Breast epithelium (tissue), 4 donors: ENCODE measurements at regions not wholly inside any gene's neighbourhood (a gene's known extent, or its start where the extent isn't known, plus 50 kb on each side); places are given as distances from the start of the nearest gene placed in this dataset.

ENCODE experiments used
- DNase-seq, 2 donors: peaks; one replicate each; pipeline ENCODE4 v3.0.0-alpha.2; 2019; ENCODE audit warnings: low spot score in 2 of 2
- H3K27ac ChIP-seq, 2 donors: fragments of 200-600 bp; sonication (generic) in 1 of 2; one replicate each; pipeline ENCODE4 v1.5.1; 2016 to 2019; ENCODE audit warnings: mild to moderate bottlenecking in 1 of 2
- H3K27me3 ChIP-seq, 2 donors: fragments of 200-600 bp; sonication (generic) in 1 of 2; one replicate each; pipeline versions ENCODE4 v1.5.1 to v1.6.0; 2017 to 2019; ENCODE audit warnings: control low read depth in 1 of 2, mild to moderate bottlenecking in 1 of 2
- H3K36me3 ChIP-seq: fragments of 200-600 bp; one replicate; pipeline ENCODE4 v1.5.1; 2019
- H3K4me1 ChIP-seq, 2 donors: fragments of 200-600 bp; sonication (generic); one replicate each; pipeline ENCODE4 v1.5.1; 2016 to 2019; ENCODE audit warnings: control low read depth in 1 of 2
- H3K4me3 ChIP-seq, 3 donors: fragments of 200-600 bp; sonication (generic); 1 replicate in 2 of 3; 2 replicates in 1 of 3; pipeline ENCODE4 v1.5.1; 2016 to 2019; ENCODE audit warnings: mild to moderate bottlenecking in 3 of 3, moderate library complexity in 2 of 3
- H3K9me3 ChIP-seq, 2 donors: fragments of 200-600 bp; sonication (generic) in 1 of 2; one replicate each; pipeline ENCODE4 v1.5.1; 2016 to 2019; ENCODE audit warnings: control low read depth in 1 of 2
- CTCF ChIP-seq, 3 donors: fragments of 450-650 bp; IDR thresholded peaks; one replicate each; pipeline ENCODE4 v1.5.1; 2016 to 2017; ENCODE audit warnings: antibody characterized with exemption in 3 of 3, mild to moderate bottlenecking in 3 of 3, moderate library complexity in 3 of 3
- POLR2A ChIP-seq: fragments of 450-650 bp; IDR thresholded peaks from one replicate; pipeline ENCODE4 v1.6.1; 2016; ENCODE audit warnings: antibody characterized with exemption, mild to moderate bottlenecking, moderate library complexity
- POLR2AphosphoS5 ChIP-seq, 3 donors: sonication (generic); formaldehyde crosslinking; IDR thresholded peaks; one replicate each; pipeline ENCODE4 v1.6.1; 2017; ENCODE audit warnings: antibody characterized with exemption in 3 of 3
- intact Hi-C: fragments of 100-400 bp; cut with DNase I; formaldehyde crosslinking; loops from one replicate; pipeline ENCODE4 v1.15.1; 2023; ENCODE audit warnings: low total_unique reads

GRCh38 chr3:127067116-127067910, 84.4 kb downstream of the PLXNA1 start:
- peaks cover 0 to 2% of the 10 kb centered on the region in 2 donors for H3K4me1 ChIP-seq
- no peaks in the 10 kb centered on the region for H3K36me3 ChIP-seq
- H3K27ac ChIP-seq: no peak overlapping the region
- no peak for TF ChIP-seq CTCF (IDR thresholded peaks at IDR 0.05)
- TF ChIP-seq POLR2A: no peak
- no peak for TF ChIP-seq POLR2AphosphoS5 (IDR thresholded peaks at IDR 0.05)
- no peak for DNase-seq
- H3K4me3 ChIP-seq: no peak overlapping the region
- intact Hi-C loops: no loop called here
- no peaks in the 10 kb centered on the region for H3K9me3 ChIP-seq
- H3K27me3 ChIP-seq: no peaks in the 10 kb centered on the region

GRCh38 chr3:127068111-127068810, 85.3 kb downstream of the PLXNA1 start:
- H3K36me3 ChIP-seq: no peaks in the 10 kb centered on the region
- intact Hi-C loops: no loop called here
- H3K4me1 ChIP-seq: peaks cover 6 to 12% of the 10 kb centered on the region in 2 donors
- H3K4me3 ChIP-seq: no peak overlapping the region
- DNase-seq: no peak
- H3K27me3 ChIP-seq: no peaks in the 10 kb centered on the region
- H3K9me3 ChIP-seq: no peaks in the 10 kb centered on the region
- no peak for TF ChIP-seq POLR2A
- TF ChIP-seq CTCF (IDR thresholded peaks at IDR 0.05): no peak
- TF ChIP-seq POLR2AphosphoS5 (IDR thresholded peaks at IDR 0.05): no peak
- no peak overlapping the region for H3K27ac ChIP-seq

- Histone ChIP-seq H3K4me3 (no peak overlapping the region), H3K27ac (no peak overlapping the region), H3K4me1 (peaks cover 8 to 18% of the 10 kb centered on the region in 2 donors), H3K9me3 (no peaks in the 10 kb centered on the region), H3K36me3 (no peaks in the 10 kb centered on the region), H3K27me3 (no peaks in the 10 kb centered on the region)
- DNase-seq: no peak
- intact Hi-C loops: no loop called here
- TF ChIP-seq POLR2AphosphoS5 (IDR thresholded peaks at IDR 0.05): no peak
Measured at GRCh38 chr3:127068871-127069270, 86.0 kb downstream of the PLXNA1 start.

GRCh38 chr3:127069814-127070440, 87.0 kb downstream of the PLXNA1 start:
- TF ChIP-seq POLR2AphosphoS5 (IDR thresholded peaks at IDR 0.05) (no peak), POLR2A (no peak), CTCF (IDR thresholded peaks at IDR 0.05) (no peak)

GRCh38 chr3:127070776-127071175, 87.9 kb downstream of the PLXNA1 start:
- Histone ChIP-seq H3K36me3 (no peaks in the 10 kb centered on the region), H3K4me3 (no peak overlapping the region), H3K27ac (no peak overlapping the region), H3K9me3 (no peaks in the 10 kb centered on the region), H3K4me1 (peaks cover 15 to 24% of the 10 kb centered on the region in 2 donors), H3K27me3 (no peaks in the 10 kb centered on the region)
- intact Hi-C loops: no loop called here
- TF ChIP-seq POLR2A (no peak), CTCF (IDR thresholded peaks at IDR 0.05) (no peak), POLR2AphosphoS5 (IDR thresholded peaks at IDR 0.05) (no peak)
- DNase-seq: no peak

More at GRCh38 chr3:127069814-127070440, 87.0 kb downstream of the PLXNA1 start:
- no peak for DNase-seq
- no peak overlapping the region for H3K27ac ChIP-seq
- H3K27me3 ChIP-seq: no peaks in the 10 kb centered on the region
- intact Hi-C loops: no loop called here
- H3K36me3 ChIP-seq: no peaks in the 10 kb centered on the region
- H3K9me3 ChIP-seq: no peaks in the 10 kb centered on the region
- H3K4me3 ChIP-seq: no peak overlapping the region
- peaks cover 14 to 24% of the 10 kb centered on the region in 2 donors for H3K4me1 ChIP-seq
